WTC11 (cell line): ENCODE measurements at regions not wholly inside any gene's neighbourhood (a gene's known extent, or its start where the extent isn't known, plus 50 kb on each side); places are given as distances from the start of the nearest gene placed in this dataset.

Source experiments
- JUN ChIP-seq: sonication (generic); formaldehyde crosslinking; IDR thresholded peaks from 2 replicates; pipeline ENCODE4 v1.8.0; 2023; ENCODE audit warnings: mild to moderate bottlenecking, missing genetic modification reagents
- TEAD4 ChIP-seq: sonication (generic); formaldehyde crosslinking; IDR thresholded peaks from 2 replicates; pipeline ENCODE4 v1.8.0; 2022; ENCODE audit warnings: mild to moderate bottlenecking, missing genetic modification reagents
- TF ChIP-seq, protein P1 (sequence below): fragments of 200-600 bp; IDR thresholded peaks from 2 replicates; pipeline ENCODE4 v1.8.0; 2022; ENCODE audit warnings: antibody characterized with exemption

DNA sequence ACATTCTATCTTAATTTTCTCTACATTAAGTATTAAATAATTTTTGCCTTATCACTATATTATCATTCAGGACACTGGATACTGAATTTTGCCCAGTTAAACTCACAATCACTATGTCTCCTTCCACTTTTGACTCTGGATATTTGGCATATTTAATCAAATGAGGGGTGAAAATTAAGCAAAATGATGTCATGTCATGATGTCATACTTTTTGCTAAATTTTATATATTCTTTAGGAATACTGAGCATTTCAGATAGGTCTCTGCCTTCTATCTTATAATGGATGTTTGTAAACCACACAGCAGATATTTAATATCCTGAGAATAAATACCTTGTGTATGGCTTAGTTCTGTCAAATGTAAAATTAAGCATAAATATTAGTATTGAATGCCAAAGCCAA, 79.5 kb upstream of the HIVEP3 start:
- TF ChIP-seq, protein P1, sequence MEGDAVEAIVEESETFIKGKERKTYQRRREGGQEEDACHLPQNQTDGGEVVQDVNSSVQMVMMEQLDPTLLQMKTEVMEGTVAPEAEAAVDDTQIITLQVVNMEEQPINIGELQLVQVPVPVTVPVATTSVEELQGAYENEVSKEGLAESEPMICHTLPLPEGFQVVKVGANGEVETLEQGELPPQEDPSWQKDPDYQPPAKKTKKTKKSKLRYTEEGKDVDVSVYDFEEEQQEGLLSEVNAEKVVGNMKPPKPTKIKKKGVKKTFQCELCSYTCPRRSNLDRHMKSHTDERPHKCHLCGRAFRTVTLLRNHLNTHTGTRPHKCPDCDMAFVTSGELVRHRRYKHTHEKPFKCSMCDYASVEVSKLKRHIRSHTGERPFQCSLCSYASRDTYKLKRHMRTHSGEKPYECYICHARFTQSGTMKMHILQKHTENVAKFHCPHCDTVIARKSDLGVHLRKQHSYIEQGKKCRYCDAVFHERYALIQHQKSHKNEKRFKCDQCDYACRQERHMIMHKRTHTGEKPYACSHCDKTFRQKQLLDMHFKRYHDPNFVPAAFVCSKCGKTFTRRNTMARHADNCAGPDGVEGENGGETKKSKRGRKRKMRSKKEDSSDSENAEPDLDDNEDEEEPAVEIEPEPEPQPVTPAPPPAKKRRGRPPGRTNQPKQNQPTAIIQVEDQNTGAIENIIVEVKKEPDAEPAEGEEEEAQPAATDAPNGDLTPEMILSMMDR: no peak
- TF ChIP-seq TEAD4 (CRISPR knock-in tag): no peak
- no peak for TF ChIP-seq JUN
